SK-N-SH treated with all-trans-retinoic acid at 6 μM for 48 hours (cell line): ENCODE measurements at regions not wholly inside any gene's neighbourhood (a gene's known extent, or its start where the extent isn't known, plus 50 kb on each side); places are given as distances from the start of the nearest gene placed in this dataset.

Experiments
- CSDC2 ChIP-seq: fragments of 250-450 bp; sonication (Bioruptor Pico); IDR thresholded peaks from 2 replicates; pipeline ENCODE4 v1.5.0; 2020; ENCODE audit warnings: mild to moderate bottlenecking, moderate library complexity
- OSR1 ChIP-seq: fragments of 250-450 bp; sonication (Bioruptor Pico); IDR thresholded peaks from 2 replicates; pipeline ENCODE4 v1.8.0; 2022; ENCODE audit warnings: moderate library complexity, mild to moderate bottlenecking, inconsistent platforms
- PATZ1 ChIP-seq: fragments of 250-450 bp; sonication (Bioruptor Pico); IDR thresholded peaks from 2 replicates; pipeline ENCODE4 v1.8.0; 2020; ENCODE audit warnings: mild to moderate bottlenecking, moderate library complexity, borderline replicate concordance
- SNAI2 ChIP-seq: fragments of 250-450 bp; sonication (Bioruptor Pico); IDR thresholded peaks from 2 replicates; pipeline ENCODE4 v1.5.0; 2020; ENCODE audit warnings: mild to moderate bottlenecking, moderate library complexity
- ZC3H10 ChIP-seq: fragments of 250-450 bp; sonication (Bioruptor Pico); IDR thresholded peaks from 2 replicates; pipeline ENCODE4 v1.5.1; 2021; ENCODE audit warnings: mild to moderate bottlenecking, moderate library complexity
- ZFP3 ChIP-seq: fragments of 250-450 bp; sonication (Bioruptor Pico); IDR thresholded peaks from 2 replicates; pipeline ENCODE4 v1.5.0; 2020; ENCODE audit warnings: mild to moderate bottlenecking, moderate library complexity

GRCh38 chr6:19911223-19911622 is 74.1 kb downstream of the ID4 start:
- no peak for TF ChIP-seq PATZ1 (CRISPR knock-in tag)
- TF ChIP-seq ZC3H10 (CRISPR knock-in tag), result no peak
- no peak for TF ChIP-seq CSDC2 (CRISPR knock-in tag)
- TF ChIP-seq OSR1, result no peak
- no peak for TF ChIP-seq SNAI2
- TF ChIP-seq ZFP3 (CRISPR knock-in tag), result no peak
